ENCODE measurements at regions not wholly inside any gene's neighbourhood (a gene's known extent, or its start where the extent isn't known, plus 50 kb on each side); places are given as distances from the start of the nearest gene placed in this dataset.

DNA sequence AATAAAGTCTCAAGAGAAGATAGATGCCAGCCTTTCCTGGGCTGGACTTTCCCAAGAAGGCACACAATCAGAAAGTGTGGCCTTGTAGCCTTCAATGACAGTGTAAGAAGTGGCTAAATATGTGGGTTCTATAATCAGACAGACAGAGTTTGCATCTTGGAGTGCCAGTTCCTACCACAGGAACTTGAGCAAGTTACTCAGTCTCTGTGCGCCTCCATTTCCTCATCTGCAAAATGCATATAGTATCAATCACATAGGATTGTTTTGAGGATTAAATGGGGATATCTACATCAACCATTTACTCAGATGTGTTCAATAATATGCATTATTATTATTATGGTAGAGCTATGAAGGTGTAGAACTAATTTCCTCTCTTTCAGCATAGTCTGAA lies 176.8 kb upstream of the PTBP2 start:
- Histone ChIP-seq H2AFZ (ENCODE audit: low read length) (no peak overlapping the region), H3K4me2 (ENCODE audit: low read length) (no peak overlapping the region), H3K9me2 (replicated peaks; ENCODE audit: low read length) (no peaks in the 10 kb centered on the region), H3K4me3 (ENCODE audit: low read length) (no peak overlapping the region), H3K36me3 (ENCODE audit: low read depth, low read length) (no peaks in the 10 kb centered on the region), H3K9ac (ENCODE audit: low read length) (no peak overlapping the region), H4K20me1 (ENCODE audit: low read length) (no peaks in the 10 kb centered on the region), H3K27ac (ENCODE audit: low read length) (no peak overlapping the region), H3K79me2 (ENCODE audit: low read length) (no peaks in the 10 kb centered on the region), H3K9me3 (ENCODE audit: low read length) (no peaks in the 10 kb centered on the region), H3F3A (ENCODE audit: low read length, unreplicated experiment) (no peaks in the 10 kb centered on the region), H3K27me3 (ENCODE audit: low read length) (peaks cover 10% of the 10 kb centered on the region; the same call in 1 of the 2 replicates), H3K4me1 (ENCODE audit: insufficient read depth, low read length) (no peaks in the 10 kb centered on the region)
- TF ChIP-seq, protein P1, sequence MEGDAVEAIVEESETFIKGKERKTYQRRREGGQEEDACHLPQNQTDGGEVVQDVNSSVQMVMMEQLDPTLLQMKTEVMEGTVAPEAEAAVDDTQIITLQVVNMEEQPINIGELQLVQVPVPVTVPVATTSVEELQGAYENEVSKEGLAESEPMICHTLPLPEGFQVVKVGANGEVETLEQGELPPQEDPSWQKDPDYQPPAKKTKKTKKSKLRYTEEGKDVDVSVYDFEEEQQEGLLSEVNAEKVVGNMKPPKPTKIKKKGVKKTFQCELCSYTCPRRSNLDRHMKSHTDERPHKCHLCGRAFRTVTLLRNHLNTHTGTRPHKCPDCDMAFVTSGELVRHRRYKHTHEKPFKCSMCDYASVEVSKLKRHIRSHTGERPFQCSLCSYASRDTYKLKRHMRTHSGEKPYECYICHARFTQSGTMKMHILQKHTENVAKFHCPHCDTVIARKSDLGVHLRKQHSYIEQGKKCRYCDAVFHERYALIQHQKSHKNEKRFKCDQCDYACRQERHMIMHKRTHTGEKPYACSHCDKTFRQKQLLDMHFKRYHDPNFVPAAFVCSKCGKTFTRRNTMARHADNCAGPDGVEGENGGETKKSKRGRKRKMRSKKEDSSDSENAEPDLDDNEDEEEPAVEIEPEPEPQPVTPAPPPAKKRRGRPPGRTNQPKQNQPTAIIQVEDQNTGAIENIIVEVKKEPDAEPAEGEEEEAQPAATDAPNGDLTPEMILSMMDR (conservative IDR thresholded peaks at IDR 0.05; ENCODE audit: low read depth, low read length): no peak
- TF ChIP-seq EZH2phosphoT487 (IDR thresholded peaks at IDR 0.05; ENCODE audit: borderline replicate concordance, low read length) (no peak), EZH2 (IDR thresholded peaks at IDR 0.05; ENCODE audit: low read length, unreplicated experiment) (no peak)
- ChIA-PET CTCF (no interaction called here), POLR2A (ENCODE audit: unreplicated experiment) (no interaction called here)
- BruUV-seq (replicated peaks): no TSS peak
- DNase-seq (no peak), ATAC-seq (no peak)
- intact Hi-C loops (cut with micrococcal nuclease): no loop called here

DNA sequence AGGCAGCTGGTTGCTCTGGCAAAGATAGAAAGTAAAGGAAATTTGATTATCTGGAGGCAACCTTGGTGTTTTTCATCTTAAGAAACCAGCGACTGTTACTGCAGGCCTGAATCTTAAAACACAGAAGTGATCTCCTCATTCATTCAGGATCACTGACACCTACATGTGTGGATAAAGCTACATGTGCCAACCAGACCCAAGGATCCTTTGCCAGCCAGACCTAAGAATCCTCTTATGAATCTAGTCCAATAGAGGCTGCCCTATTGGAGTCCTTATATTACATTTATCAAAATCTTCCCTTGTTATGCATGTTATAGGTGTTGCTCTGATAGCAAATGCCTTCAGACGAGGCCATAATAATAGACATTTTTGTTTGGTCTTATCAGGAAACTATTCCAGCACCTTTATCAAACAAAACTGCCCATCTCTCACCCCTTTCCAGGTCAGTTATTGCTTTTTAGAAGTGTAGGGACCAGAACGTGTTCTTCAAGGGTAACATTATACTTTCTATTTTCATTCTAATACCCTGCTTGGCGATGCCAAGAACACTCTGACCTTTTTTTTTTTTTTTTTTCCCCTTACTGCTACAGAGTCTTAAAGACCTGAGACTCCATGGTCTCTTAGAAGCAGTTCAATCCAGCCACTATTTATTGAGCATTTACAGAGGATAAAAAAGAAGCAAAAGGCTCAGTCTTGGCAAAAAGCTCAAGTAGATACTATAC lies 175.5 kb upstream of the PTBP2 start:
- Histone ChIP-seq H3K36me3 (ENCODE audit: low read depth, low read length) (no peaks in the 10 kb centered on the region), H3K4me2 (ENCODE audit: low read length) (no peak overlapping the region), H3K4me3 (ENCODE audit: low read length) (no peak overlapping the region), H3K79me2 (ENCODE audit: low read length) (no peaks in the 10 kb centered on the region), H3K27ac (ENCODE audit: low read length) (no peak overlapping the region), H4K20me1 (ENCODE audit: low read length) (no peaks in the 10 kb centered on the region), H3K9me2 (replicated peaks; ENCODE audit: low read length) (no peaks in the 10 kb centered on the region), H2AFZ (ENCODE audit: low read length) (no peak overlapping the region), H3K9ac (ENCODE audit: low read length) (no peak overlapping the region), H3F3A (ENCODE audit: low read length, unreplicated experiment) (no peaks in the 10 kb centered on the region), H3K4me1 (ENCODE audit: insufficient read depth, low read length) (no peaks in the 10 kb centered on the region), H3K27me3 (ENCODE audit: low read length) (peaks cover 18% of the 10 kb centered on the region; the same call in 1 of the 2 replicates), H3K9me3 (ENCODE audit: low read length) (no peaks in the 10 kb centered on the region)
- no peak for DNase-seq
- no TSS peak for BruUV-seq (replicated peaks)
- POLR2A ChIA-PET (ENCODE audit: unreplicated experiment): no interaction called here
- CTCF ChIA-PET: no interaction called here
- TF ChIP-seq, protein P1 (conservative IDR thresholded peaks at IDR 0.05; ENCODE audit: low read depth, low read length): no peak
- TF ChIP-seq EZH2phosphoT487 (IDR thresholded peaks at IDR 0.05; ENCODE audit: borderline replicate concordance, low read length) (no peak), EZH2 (IDR thresholded peaks at IDR 0.05; ENCODE audit: low read length, unreplicated experiment) (no peak)
- intact Hi-C loops (cut with micrococcal nuclease): no loop called here
- ATAC-seq: no peak

DNA sequence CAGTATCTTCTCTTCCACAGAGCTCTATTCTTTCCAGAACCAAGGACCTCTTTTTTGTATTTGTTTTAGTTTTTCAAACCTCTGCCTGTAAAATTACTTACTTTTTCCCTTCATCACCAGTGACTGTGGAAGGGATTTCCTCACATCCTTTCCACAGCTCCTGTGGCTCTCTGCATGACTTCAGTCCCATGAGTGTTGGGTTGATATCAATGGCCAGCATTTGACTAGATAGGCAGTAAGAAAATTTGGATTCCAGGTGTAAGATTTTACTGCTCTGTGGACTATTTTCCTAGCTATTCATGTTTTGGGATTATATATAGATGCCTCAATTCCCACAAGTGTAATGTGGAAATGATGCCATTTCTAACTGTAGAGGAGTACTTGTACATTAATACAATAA lies 171.5 kb upstream of the PTBP2 start:
- H3F3A ChIP-seq (ENCODE audit: low read length, unreplicated experiment): no peaks in the 10 kb centered on the region
- ATAC-seq: no peak
- DNase-seq: no peak
- no peak overlapping the region for H3K4me2 ChIP-seq (ENCODE audit: low read length)
- peaks cover 7% of the 10 kb centered on the region; the same call in 1 of the 2 replicates for H3K27me3 ChIP-seq (ENCODE audit: low read length)
- intact Hi-C loops (cut with micrococcal nuclease): no loop called here
- TF ChIP-seq, protein P1 (conservative IDR thresholded peaks at IDR 0.05; ENCODE audit: low read depth, low read length): no peak
- TF ChIP-seq EZH2 (IDR thresholded peaks at IDR 0.05; ENCODE audit: low read length, unreplicated experiment) (no peak), EZH2phosphoT487 (IDR thresholded peaks at IDR 0.05; ENCODE audit: borderline replicate concordance, low read length) (no peak)
- no peaks in the 10 kb centered on the region for H4K20me1 ChIP-seq (ENCODE audit: low read length)
- no peaks in the 10 kb centered on the region for H3K9me3 ChIP-seq (ENCODE audit: low read length)
- H3K36me3 ChIP-seq (ENCODE audit: low read depth, low read length): no peaks in the 10 kb centered on the region
- no peak overlapping the region for H3K9ac ChIP-seq (ENCODE audit: low read length)
- no TSS peak for BruUV-seq (replicated peaks)
- no peak overlapping the region for H3K27ac ChIP-seq (ENCODE audit: low read length)
- no peaks in the 10 kb centered on the region for H3K4me1 ChIP-seq (ENCODE audit: insufficient read depth, low read length)
- no peaks in the 10 kb centered on the region for H3K79me2 ChIP-seq (ENCODE audit: low read length)
- CTCF ChIA-PET: no interaction called here
- POLR2A ChIA-PET (ENCODE audit: unreplicated experiment): no interaction called here
- no peaks in the 10 kb centered on the region for H3K9me2 ChIP-seq (replicated peaks; ENCODE audit: low read length)
- H3K4me3 ChIP-seq (ENCODE audit: low read length): no peak overlapping the region
- H2AFZ ChIP-seq (ENCODE audit: low read length): no peak overlapping the region
